ENCODE measurements at regions not wholly inside any gene's neighbourhood (a gene's known extent, or its start where the extent isn't known, plus 50 kb on each side); places are given as distances from the start of the nearest gene placed in this dataset.

- TF ChIP-seq POLR2A (IDR thresholded peaks at IDR 0.05; ENCODE audit: low read length) (no peak), GATA1 (IDR thresholded peaks at IDR 0.05; ENCODE audit: low read depth, low read length) (no peak)
Measured at GRCh38 chr5:108508979-108509378, 127.1 kb upstream of the FBXL17 start.

All from erythroblast (primary cell).